Astrocyte of the cerebellum (primary cell): ENCODE measurements at regions not wholly inside any gene's neighbourhood (a gene's known extent, or its start where the extent isn't known, plus 50 kb on each side); places are given as distances from the start of the nearest gene placed in this dataset.

ENCODE experiments used
- DNase-seq: peaks from one replicate; pipeline ENCODE4 v3.0.0-alpha.2; 2011; ENCODE audit warnings: low read depth
- H3K4me3 ChIP-seq: 2 replicates; pipeline ENCODE4 v1.5.1; 2011; ENCODE audit warnings: mild to moderate bottlenecking, low read depth, low read length, moderate library complexity
- CTCF ChIP-seq: IDR thresholded peaks from 2 replicates; pipeline ENCODE4 v1.5.1; 2012; ENCODE audit warnings: low read length, low read depth, moderate library complexity, mild to moderate bottlenecking; ENCODE audit errors: missing control alignments
- in situ Hi-C: cut with HindIII; loops from 2 replicates; pipeline ENCODE4 v1.10.0; 2017; ENCODE audit warnings: low sequenced_read_pairs

GRCh38 chr13:74973935-74974879, 507.8 kb downstream of the TBC1D4 start:
- in situ Hi-C loops = no loop called here
- no peak for DNase-seq
- H3K4me3 ChIP-seq = no peak overlapping the region
- TF ChIP-seq CTCF = no peak

- no peak for TF ChIP-seq CTCF
- H3K4me3 ChIP-seq = no peak overlapping the region
- in situ Hi-C loops = no loop called here
- no peak for DNase-seq
Observed at GRCh38 chr13:74969419-74969818, 512.5 kb downstream of the TBC1D4 start.

GRCh38 chr13:74966814-74967424, 515.0 kb downstream of the TBC1D4 start:
- no peak for TF ChIP-seq CTCF
- H3K4me3 ChIP-seq = no peak overlapping the region
- DNase-seq = no peak
- in situ Hi-C loops = no loop called here

- in situ Hi-C loops = no loop called here
- no peak for DNase-seq
- TF ChIP-seq CTCF = no peak
- no peak overlapping the region for H3K4me3 ChIP-seq
Observed at GRCh38 chr13:74966275-74966674, 515.7 kb downstream of the TBC1D4 start.

GRCh38 chr13:74945637-74946036, 536.3 kb downstream of the TBC1D4 start:
- in situ Hi-C loops = no loop called here
- no peak for DNase-seq
- H3K4me3 ChIP-seq = no peak overlapping the region
- no peak for TF ChIP-seq CTCF

- H3K4me3 ChIP-seq = no peak overlapping the region
- no peak for DNase-seq
- no peak for TF ChIP-seq CTCF
- in situ Hi-C loops = no loop called here
Observed at GRCh38 chr13:74931698-74932433, 550.1 kb downstream of the TBC1D4 start.
